Osteoblast (primary cell): ENCODE measurements at regions not wholly inside any gene's neighbourhood (a gene's known extent, or its start where the extent isn't known, plus 50 kb on each side); places are given as distances from the start of the nearest gene placed in this dataset.

Experiments
- DNase-seq: peaks from one replicate; pipeline ENCODE4 v3.0.0; 2011; ENCODE audit warnings: low spot score, mixed read lengths; ENCODE audit not compliant: insufficient read length; ENCODE audit errors: missing footprints
- H2AFZ ChIP-seq: 2 replicates; pipeline ENCODE4 v1.6.0; 2011; ENCODE audit warnings: mild to moderate bottlenecking, low read length
- H3K27ac ChIP-seq: 2 replicates; pipeline ENCODE4 v1.5.1; 2011; ENCODE audit warnings: mild to moderate bottlenecking, low read depth, low read length, moderate library complexity
- H3K27me3 ChIP-seq: 2 replicates; pipeline ENCODE4 v1.6.0; 2012; ENCODE audit warnings: mild to moderate bottlenecking, control low read depth, inconsistent platforms, low read length, moderate library complexity; ENCODE audit not compliant: insufficient read depth
- H3K36me3 ChIP-seq: 2 replicates; pipeline ENCODE4 v1.5.1; 2011; ENCODE audit warnings: mild to moderate bottlenecking, low read length, control low read depth, moderate library complexity; ENCODE audit not compliant: insufficient read depth
- H3K4me1 ChIP-seq: 2 replicates; pipeline ENCODE4 v1.5.1; 2011; ENCODE audit warnings: mild to moderate bottlenecking, low read length, control low read depth, moderate library complexity; ENCODE audit not compliant: insufficient read depth
- H3K4me2 ChIP-seq: 2 replicates; pipeline ENCODE4 v1.6.0; 2011; ENCODE audit warnings: mild to moderate bottlenecking, low read length; ENCODE audit not compliant: insufficient read depth
- H3K4me3 ChIP-seq: fragments of 200-600 bp; sonication (generic); 3 replicates; pipeline ENCODE4 v1.5.1; 2012; ENCODE audit warnings: mild to moderate bottlenecking, low read length, inconsistent platforms; ENCODE audit not compliant: insufficient read depth
- H3K79me2 ChIP-seq: 2 replicates; pipeline ENCODE4 v1.6.0; 2012; ENCODE audit warnings: mild to moderate bottlenecking, low read length, control low read depth, inconsistent platforms; ENCODE audit not compliant: insufficient read depth
- H3K9me3 ChIP-seq: 2 replicates; pipeline ENCODE4 v1.5.1; 2011; ENCODE audit warnings: low read depth, low read length, control low read depth
- H4K20me1 ChIP-seq: 2 replicates; pipeline ENCODE4 v1.6.0; 2012; ENCODE audit warnings: mild to moderate bottlenecking, low read length, control low read depth; ENCODE audit not compliant: insufficient read depth
- CTCF ChIP-seq: IDR thresholded peaks from 2 replicates; pipeline ENCODE4 v1.5.1; 2011; ENCODE audit warnings: mild to moderate bottlenecking, low read depth, low read length, moderate library complexity; ENCODE audit errors: extremely low read depth

GRCh38 chr15:62928242-62928999, 114.1 kb upstream of the TPM1 start:
- Histone ChIP-seq H3K4me1 (peaks cover 44% of the 10 kb centered on the region), H3K27ac (peak overlapping the region; percentile 93), H3K4me3 (no peak overlapping the region), H3K79me2 (no peaks in the 10 kb centered on the region), H3K27me3 (no peaks in the 10 kb centered on the region), H3K4me2 (peak overlapping the region; percentile 62), H2AFZ (peak overlapping the region; percentile 8), H3K36me3 (no peaks in the 10 kb centered on the region), H4K20me1 (no peaks in the 10 kb centered on the region), H3K9me3 (no peaks in the 10 kb centered on the region)
- peak; percentile 75 for TF ChIP-seq CTCF
- DNase-seq = no peak

DNA sequence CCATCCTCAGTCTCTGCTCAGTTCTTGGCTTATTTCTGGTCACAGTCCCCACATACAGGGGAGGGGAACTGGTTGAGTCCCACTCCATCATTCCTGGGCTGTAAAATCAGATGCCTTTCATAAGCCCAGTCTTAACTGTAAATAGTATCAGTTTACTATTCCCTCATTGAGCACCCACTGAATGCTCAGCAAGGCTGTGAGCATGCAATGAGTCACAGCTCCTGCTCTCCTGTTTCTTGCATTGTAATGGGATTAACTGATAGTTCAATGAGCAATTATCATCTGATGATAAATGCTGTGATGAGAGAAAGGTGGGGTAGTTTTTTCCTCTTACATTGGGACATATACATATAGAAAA, 113.6 kb upstream of the TPM1 start:
- Histone ChIP-seq H3K4me3 (no peak overlapping the region), H2AFZ (peak overlapping the region; percentile 8)
- DNase-seq = no peak

DNA sequence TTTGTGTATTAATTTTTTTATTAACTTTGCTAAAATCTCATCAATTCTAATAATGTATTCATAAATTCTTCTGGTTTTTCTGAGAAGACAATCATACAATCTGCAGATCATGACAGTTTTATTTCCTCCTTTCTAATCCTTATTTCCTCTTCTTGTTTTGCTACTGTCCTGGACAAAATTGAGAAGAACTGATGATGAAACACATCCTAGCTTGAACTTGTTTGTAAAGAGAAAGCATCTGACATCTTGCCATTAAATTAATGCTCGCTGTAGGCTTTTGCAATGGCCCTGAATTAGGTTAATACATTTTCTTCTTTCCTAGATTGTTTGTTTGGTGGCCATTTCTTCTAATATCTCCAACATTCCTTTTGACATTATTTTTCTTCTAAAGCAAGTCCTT, 110.9 kb upstream of the TPM1 start:
- Histone ChIP-seq H3K79me2 (no peaks in the 10 kb centered on the region), H3K27ac (peak overlapping the region; percentile 74), H3K9me3 (no peaks in the 10 kb centered on the region), H3K4me3 (no peak overlapping the region), H2AFZ (no peak overlapping the region), H3K4me1 (peaks cover 69% of the 10 kb centered on the region), H3K4me2 (no peak overlapping the region), H3K27me3 (no peaks in the 10 kb centered on the region), H3K36me3 (no peaks in the 10 kb centered on the region), H4K20me1 (no peaks in the 10 kb centered on the region)
- DNase-seq = no peak
- TF ChIP-seq CTCF = no peak

More for the DNA sequence above, 113.6 kb upstream of the TPM1 start:
- no peaks in the 10 kb centered on the region for H3K36me3 ChIP-seq
- no peaks in the 10 kb centered on the region for H4K20me1 ChIP-seq
- peaks cover 48% of the 10 kb centered on the region for H3K4me1 ChIP-seq
- H3K4me2 ChIP-seq = peak overlapping the region; percentile 62
- TF ChIP-seq CTCF = no peak
- H3K27me3 ChIP-seq = no peaks in the 10 kb centered on the region
- H3K9me3 ChIP-seq = no peaks in the 10 kb centered on the region
- H3K27ac ChIP-seq = peak overlapping the region; percentile 93
- no peaks in the 10 kb centered on the region for H3K79me2 ChIP-seq

DNA sequence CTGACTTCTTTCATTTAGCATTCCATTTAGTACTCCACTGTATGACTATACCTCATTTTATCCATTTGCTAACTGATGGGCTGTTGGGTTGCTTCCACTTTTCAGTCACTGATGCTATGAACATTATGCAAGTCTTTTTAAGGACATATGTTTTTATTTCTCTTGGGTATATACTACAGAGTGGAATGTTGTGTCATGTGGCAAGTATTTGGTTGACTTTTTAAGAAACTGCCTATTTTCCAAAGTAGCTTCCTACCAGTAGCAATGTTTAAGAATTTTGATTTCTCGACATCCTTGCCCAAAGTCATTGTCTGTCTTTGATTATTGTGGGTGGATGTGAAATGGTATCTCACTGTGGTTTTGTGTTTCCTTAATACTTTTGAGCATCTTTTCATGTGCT, 110.1 kb upstream of the TPM1 start:
- Histone ChIP-seq H2AFZ (no peak overlapping the region), H3K4me3 (no peak overlapping the region), H3K27ac (peak overlapping the region; percentile 74), H3K36me3 (no peaks in the 10 kb centered on the region), H3K27me3 (no peaks in the 10 kb centered on the region), H3K4me1 (peaks cover 67% of the 10 kb centered on the region), H4K20me1 (no peaks in the 10 kb centered on the region), H3K4me2 (peak overlapping the region; percentile 47), H3K79me2 (no peaks in the 10 kb centered on the region), H3K9me3 (no peaks in the 10 kb centered on the region)
- no peak for TF ChIP-seq CTCF
- DNase-seq = no peak
